Endodermal cell (in vitro differentiated cells): ENCODE measurements at regions not wholly inside any gene's neighbourhood (a gene's known extent, or its start where the extent isn't known, plus 50 kb on each side); places are given as distances from the start of the nearest gene placed in this dataset.

ENCODE experiments used
- DNase-seq: peaks from one replicate; pipeline ENCODE4 v3.0.0-alpha.2; 2017
- H3K27ac ChIP-seq: 2 replicates; pipeline ENCODE4 v1.5.1; 2013; ENCODE audit warnings: mild to moderate bottlenecking, low read depth, low read length, moderate library complexity
- H3K27me3 ChIP-seq: 2 replicates; pipeline ENCODE4 v1.6.1; 2013; ENCODE audit warnings: mild to moderate bottlenecking, low read length, moderate library complexity; ENCODE audit not compliant: insufficient read depth, control insufficient read depth, poor library complexity, severe bottlenecking
- H3K36me3 ChIP-seq: 2 replicates; pipeline ENCODE4 v1.7.0; 2013; ENCODE audit warnings: mild to moderate bottlenecking, low read length, moderate library complexity; ENCODE audit not compliant: control insufficient read depth, insufficient read depth
- H3K4me1 ChIP-seq: one replicate; pipeline ENCODE4 v1.7.0; 2013; ENCODE audit warnings: low read length; ENCODE audit not compliant: control insufficient read depth, insufficient read depth
- H3K4me3 ChIP-seq: 2 replicates; pipeline ENCODE4 v1.5.1; 2013; ENCODE audit warnings: mild to moderate bottlenecking, low read length, moderate library complexity
- H3K9ac ChIP-seq: 2 replicates; pipeline ENCODE4 v1.6.1; 2013; ENCODE audit warnings: mild to moderate bottlenecking, low read length, moderate library complexity; ENCODE audit not compliant: poor library complexity, severe bottlenecking; ENCODE audit errors: extremely low read depth
- H3K9me3 ChIP-seq: 2 replicates; pipeline ENCODE4 v1.6.1; 2013; ENCODE audit warnings: mild to moderate bottlenecking, low read length, moderate library complexity; ENCODE audit not compliant: control insufficient read depth
- H3K27ac Mint-ChIP-seq: 2 replicates; pipeline ENCODE4 v1.8.0; 2020; ENCODE audit warnings: mixed read lengths
- H3K27me3 Mint-ChIP-seq: 2 replicates; pipeline ENCODE4 v1.8.0; 2021; ENCODE audit warnings: mild to moderate bottlenecking, mixed read lengths; ENCODE audit not compliant: insufficient read depth
- H3K36me3 Mint-ChIP-seq: 2 replicates; pipeline ENCODE4 v1.8.0; 2020; ENCODE audit warnings: low read depth, mixed read lengths
- H3K4me1 Mint-ChIP-seq: 2 replicates; pipeline ENCODE4 v1.8.0; 2020; ENCODE audit warnings: mixed read lengths
- H3K4me3 Mint-ChIP-seq: 2 replicates; pipeline ENCODE4 v1.8.0; 2020; ENCODE audit warnings: mild to moderate bottlenecking, moderate library complexity, mixed read lengths
- H3K9me3 Mint-ChIP-seq: 2 replicates; pipeline ENCODE4 v1.8.0; 2020; ENCODE audit warnings: mild to moderate bottlenecking, mixed read lengths
- CTCF ChIP-seq: fragments of 200-600 bp; sonication (generic); conservative IDR thresholded peaks from 2 replicates; pipeline ENCODE4 v1.5.0; 2021; ENCODE audit warnings: antibody characterized with exemption, mild to moderate bottlenecking
- WGBS, 2 experiments: methylation state at CpG; one replicate each; pipeline versions ENCODE4 v1.1.5 to v1.1.7; 2013; ENCODE audit warnings: missing lambda C conversion rate in 2 of 2, mixed read lengths in 1 of 2; ENCODE audit not compliant: insufficient coverage in 1 of 2, insufficient read length in 1 of 2; 5-methylcytosine and 5-hydroxymethylcytosine counted together

GRCh38 chr2:45216118-45216517 lies 206.9 kb upstream of the SIX2 start:
- no peak for TF ChIP-seq CTCF
- no peak overlapping the region for H3K4me3 Mint-ChIP-seq
- no peak overlapping the region for H3K27ac ChIP-seq
- H3K9me3 ChIP-seq = no peaks in the 10 kb centered on the region
- no peak for DNase-seq
- H3K9ac ChIP-seq = no peak overlapping the region
- H3K27me3 ChIP-seq = no peaks in the 10 kb centered on the region
- peaks cover 13% of the 10 kb centered on the region for H3K4me1 ChIP-seq
- peaks cover 24% of the 10 kb centered on the region for H3K4me1 Mint-ChIP-seq
- H3K36me3 ChIP-seq = no peaks in the 10 kb centered on the region
- H3K36me3 Mint-ChIP-seq = no peaks in the 10 kb centered on the region
- H3K27me3 Mint-ChIP-seq = no peaks in the 10 kb centered on the region
- H3K4me3 ChIP-seq = no peak overlapping the region
- no peaks in the 10 kb centered on the region for H3K9me3 Mint-ChIP-seq
- H3K27ac Mint-ChIP-seq = no peak overlapping the region

- no peak overlapping the region for H3K4me3 Mint-ChIP-seq
- H3K9ac ChIP-seq = no peak overlapping the region
- H3K27ac Mint-ChIP-seq = no peak overlapping the region
- DNase-seq = no peak
- TF ChIP-seq CTCF = no peak
- no peak overlapping the region for H3K4me3 ChIP-seq
- no peaks in the 10 kb centered on the region for H3K27me3 Mint-ChIP-seq
- H3K9me3 Mint-ChIP-seq = no peaks in the 10 kb centered on the region
- H3K27me3 ChIP-seq = no peaks in the 10 kb centered on the region
- peaks cover 10% of the 10 kb centered on the region for H3K4me1 Mint-ChIP-seq
- 92 to 95% methylated on average over 4 to 5 of the region's 5 CpGs for WGBS, 2 experiments
- no peaks in the 10 kb centered on the region for H3K36me3 Mint-ChIP-seq
- peaks cover 4% of the 10 kb centered on the region for H3K4me1 ChIP-seq
- no peaks in the 10 kb centered on the region for H3K9me3 ChIP-seq
- H3K36me3 ChIP-seq = no peaks in the 10 kb centered on the region
- H3K27ac ChIP-seq = no peak overlapping the region
Measured at GRCh38 chr2:45214550-45214949, 205.3 kb upstream of the SIX2 start.

GRCh38 chr2:45212953-45213635 lies 203.8 kb upstream of the SIX2 start:
- no peaks in the 10 kb centered on the region for H3K9me3 Mint-ChIP-seq
- H3K27me3 ChIP-seq = no peaks in the 10 kb centered on the region
- WGBS, 2 experiments = 82 to 85% methylated on average over 5 of the region's 5 CpGs
- no peaks in the 10 kb centered on the region for H3K36me3 Mint-ChIP-seq
- TF ChIP-seq CTCF = no peak
- no peak overlapping the region for H3K4me3 ChIP-seq
- H3K27ac ChIP-seq = no peak overlapping the region
- H3K4me1 Mint-ChIP-seq = no peaks in the 10 kb centered on the region
- H3K27ac Mint-ChIP-seq = no peak overlapping the region
- H3K9me3 ChIP-seq = no peaks in the 10 kb centered on the region
- no peaks in the 10 kb centered on the region for H3K27me3 Mint-ChIP-seq
- no peak overlapping the region for H3K4me3 Mint-ChIP-seq
- no peak overlapping the region for H3K9ac ChIP-seq
- DNase-seq = no peak
- H3K4me1 ChIP-seq = no peaks in the 10 kb centered on the region
- no peaks in the 10 kb centered on the region for H3K36me3 ChIP-seq
